ENCODE measurements at regions not wholly inside any gene's neighbourhood (a gene's known extent, or its start where the extent isn't known, plus 50 kb on each side); places are given as distances from the start of the nearest gene placed in this dataset.

GRCh38 chr15:95479308-95479707, 851.2 kb upstream of the NR2F2 start:
- TF ChIP-seq, protein P1, sequence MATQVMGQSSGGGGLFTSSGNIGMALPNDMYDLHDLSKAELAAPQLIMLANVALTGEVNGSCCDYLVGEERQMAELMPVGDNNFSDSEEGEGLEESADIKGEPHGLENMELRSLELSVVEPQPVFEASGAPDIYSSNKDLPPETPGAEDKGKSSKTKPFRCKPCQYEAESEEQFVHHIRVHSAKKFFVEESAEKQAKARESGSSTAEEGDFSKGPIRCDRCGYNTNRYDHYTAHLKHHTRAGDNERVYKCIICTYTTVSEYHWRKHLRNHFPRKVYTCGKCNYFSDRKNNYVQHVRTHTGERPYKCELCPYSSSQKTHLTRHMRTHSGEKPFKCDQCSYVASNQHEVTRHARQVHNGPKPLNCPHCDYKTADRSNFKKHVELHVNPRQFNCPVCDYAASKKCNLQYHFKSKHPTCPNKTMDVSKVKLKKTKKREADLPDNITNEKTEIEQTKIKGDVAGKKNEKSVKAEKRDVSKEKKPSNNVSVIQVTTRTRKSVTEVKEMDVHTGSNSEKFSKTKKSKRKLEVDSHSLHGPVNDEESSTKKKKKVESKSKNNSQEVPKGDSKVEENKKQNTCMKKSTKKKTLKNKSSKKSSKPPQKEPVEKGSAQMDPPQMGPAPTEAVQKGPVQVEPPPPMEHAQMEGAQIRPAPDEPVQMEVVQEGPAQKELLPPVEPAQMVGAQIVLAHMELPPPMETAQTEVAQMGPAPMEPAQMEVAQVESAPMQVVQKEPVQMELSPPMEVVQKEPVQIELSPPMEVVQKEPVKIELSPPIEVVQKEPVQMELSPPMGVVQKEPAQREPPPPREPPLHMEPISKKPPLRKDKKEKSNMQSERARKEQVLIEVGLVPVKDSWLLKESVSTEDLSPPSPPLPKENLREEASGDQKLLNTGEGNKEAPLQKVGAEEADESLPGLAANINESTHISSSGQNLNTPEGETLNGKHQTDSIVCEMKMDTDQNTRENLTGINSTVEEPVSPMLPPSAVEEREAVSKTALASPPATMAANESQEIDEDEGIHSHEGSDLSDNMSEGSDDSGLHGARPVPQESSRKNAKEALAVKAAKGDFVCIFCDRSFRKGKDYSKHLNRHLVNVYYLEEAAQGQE (IDR thresholded peaks at IDR 0.05; ENCODE audit: insufficient read depth in 1 of 2, low read depth in 2 of 2, low read length in 2 of 2), result no peak
- no peak for TF ChIP-seq FOXP2 (optimal IDR thresholded peaks at IDR 0.05; ENCODE audit: borderline replicate concordance, extremely low read depth, extremely low read length, insufficient read depth)
- TF ChIP-seq TAF1 (IDR thresholded peaks at IDR 0.05; ENCODE audit: borderline replicate concordance, insufficient read depth, low read length), result no peak
- TF ChIP-seq POLR2AphosphoS5 (IDR thresholded peaks at IDR 0.05; ENCODE audit: low read depth, low read length), result no peak
- no peak for TF ChIP-seq SIN3A (IDR thresholded peaks at IDR 0.05; ENCODE audit: borderline replicate concordance, insufficient read depth, low read length)

DNA sequence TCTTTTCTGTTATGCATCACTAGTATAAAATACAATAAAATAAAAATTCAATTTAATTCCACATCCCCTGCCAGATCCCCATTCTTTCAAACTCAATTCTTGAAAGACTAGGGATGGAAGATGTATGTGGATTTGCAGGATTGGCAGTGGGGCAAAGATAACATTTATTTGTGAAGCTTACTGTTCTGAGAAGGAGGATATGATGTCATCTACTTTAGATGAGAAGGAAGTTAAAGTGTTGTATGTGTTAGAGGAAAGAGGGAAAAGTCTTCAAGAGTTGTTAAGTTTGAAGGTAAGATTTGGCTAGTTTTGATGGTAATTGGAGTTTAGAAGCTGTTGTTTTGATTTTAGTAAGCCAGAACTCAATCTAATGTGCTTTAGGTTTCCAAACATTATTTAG, 845.1 kb upstream of the NR2F2 start:
- TF ChIP-seq FOXP2 (optimal IDR thresholded peaks at IDR 0.05; ENCODE audit: borderline replicate concordance, extremely low read depth, extremely low read length, insufficient read depth) (no peak), TAF1 (IDR thresholded peaks at IDR 0.05; ENCODE audit: borderline replicate concordance, insufficient read depth, low read length) (no peak), SIN3A (IDR thresholded peaks at IDR 0.05; ENCODE audit: borderline replicate concordance, insufficient read depth, low read length) (no peak), POLR2AphosphoS5 (IDR thresholded peaks at IDR 0.05; ENCODE audit: low read depth, low read length) (no peak)
- TF ChIP-seq, protein P1 (IDR thresholded peaks at IDR 0.05; ENCODE audit: insufficient read depth in 1 of 2, low read depth in 2 of 2, low read length in 2 of 2), result no peak

DNA sequence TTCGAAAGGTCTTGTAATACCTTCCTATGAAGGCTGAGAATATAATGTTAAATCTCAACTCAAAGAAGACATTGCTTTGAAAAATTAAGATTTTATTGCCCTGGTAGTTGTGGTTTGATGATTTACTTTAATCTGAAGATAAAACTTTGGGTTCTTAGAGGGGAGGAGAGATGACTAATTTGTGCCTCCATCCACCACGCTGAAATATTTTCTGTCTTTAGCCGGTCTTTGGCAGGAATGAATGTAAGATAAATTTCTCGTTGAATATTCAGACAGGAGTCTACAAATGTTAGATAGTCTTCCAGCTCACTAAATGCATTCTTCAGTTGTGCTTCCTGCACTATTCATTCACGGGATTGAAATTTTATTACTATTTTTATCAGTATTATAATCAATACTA, 844.3 kb upstream of the NR2F2 start:
- no peak for TF ChIP-seq POLR2AphosphoS5 (IDR thresholded peaks at IDR 0.05; ENCODE audit: low read depth, low read length)
- no peak for TF ChIP-seq SIN3A (IDR thresholded peaks at IDR 0.05; ENCODE audit: borderline replicate concordance, insufficient read depth, low read length)
- TF ChIP-seq, protein P1 (IDR thresholded peaks at IDR 0.05; ENCODE audit: insufficient read depth in 1 of 2, low read depth in 2 of 2, low read length in 2 of 2), result no peak
- no peak for TF ChIP-seq TAF1 (IDR thresholded peaks at IDR 0.05; ENCODE audit: borderline replicate concordance, insufficient read depth, low read length)
- TF ChIP-seq FOXP2 (optimal IDR thresholded peaks at IDR 0.05; ENCODE audit: borderline replicate concordance, extremely low read depth, extremely low read length, insufficient read depth), result no peak

GRCh38 chr15:95489103-95489502, 841.4 kb upstream of the NR2F2 start:
- TF ChIP-seq TAF1 (IDR thresholded peaks at IDR 0.05; ENCODE audit: borderline replicate concordance, insufficient read depth, low read length) (no peak), FOXP2 (optimal IDR thresholded peaks at IDR 0.05; ENCODE audit: borderline replicate concordance, extremely low read depth, extremely low read length, insufficient read depth) (no peak), SIN3A (IDR thresholded peaks at IDR 0.05; ENCODE audit: borderline replicate concordance, insufficient read depth, low read length) (no peak), POLR2AphosphoS5 (IDR thresholded peaks at IDR 0.05; ENCODE audit: low read depth, low read length) (no peak)
- TF ChIP-seq, protein P1 (IDR thresholded peaks at IDR 0.05; ENCODE audit: insufficient read depth in 1 of 2, low read depth in 2 of 2, low read length in 2 of 2), result no peak

Data from PFSK-1 (cell line).